IMR-90 (cell line): ENCODE measurements at regions not wholly inside any gene's neighbourhood (a gene's known extent, or its start where the extent isn't known, plus 50 kb on each side); places are given as distances from the start of the nearest gene placed in this dataset.

Experiments used
- ATAC-seq: fragments of 200-7000 bp; cut with Tn5 transposase; 2 replicates; pipeline ENCODE4 v1.9.1; 2020; ENCODE audit warnings: low read depth, mild to moderate bottlenecking, moderate library complexity
- BruUV-seq: library from RNA; stranded (reverse); fragments of 400-500 nt; replicated peaks from 2 replicates; lab custom pipeline; 2021; lab: Mats Ljungman, UMichigan
- CTCF ChIA-PET: fragments of 300-600 bp; formaldehyde crosslinking; extraction: SDS; loops from one replicate; lab custom pipeline; 2021; ENCODE audit warnings: antibody characterized with exemption; lab: Yijun Ruan, JAX
- POLR2A ChIA-PET: fragments of 300-600 bp; sonication (Branson Sonifier 250); formaldehyde crosslinking; loops from one replicate; lab custom pipeline; 2022; ENCODE audit warnings: antibody characterized with exemption; ENCODE audit not compliant: unreplicated experiment; lab: Charles Lee
- DNase-seq: peaks from one replicate; pipeline ENCODE4 v3.0.0; 2013
- H2AFZ ChIP-seq: replicated peaks from 2 replicates; pipeline ENCODE3; 2013; ENCODE audit warnings: low read length, mild to moderate bottlenecking; ENCODE audit not compliant: poor library complexity
- H2AK5ac ChIP-seq: 2 replicates; pipeline ENCODE4 v1.6.1; 2013; ENCODE audit warnings: low read depth, low read length, inconsistent platforms
- H2AK9ac ChIP-seq: replicated peaks from 2 replicates; pipeline ENCODE3; 2013; ENCODE audit warnings: mild to moderate bottlenecking, low read depth, low read length, moderate library complexity; ENCODE audit not compliant: poor library complexity
- H2BK120ac ChIP-seq: 2 replicates; pipeline ENCODE4 v1.6.1; 2013; ENCODE audit warnings: low read depth, low read length, inconsistent platforms
- H2BK15ac ChIP-seq: 3 replicates; pipeline ENCODE4 v1.6.1; 2013; ENCODE audit warnings: low read depth, low read length, inconsistent platforms
- H2BK20ac ChIP-seq: 2 replicates; pipeline ENCODE4 v1.6.1; 2013; ENCODE audit warnings: low read depth, mild to moderate bottlenecking, inconsistent platforms, low read length, moderate library complexity
- H2BK5ac ChIP-seq: 2 replicates; pipeline ENCODE4 v1.6.1; 2013; ENCODE audit warnings: mild to moderate bottlenecking, low read depth, low read length, inconsistent platforms; ENCODE audit not compliant: poor library complexity, severe bottlenecking
- H3K14ac ChIP-seq: replicated peaks from 2 replicates; pipeline ENCODE4 v1.6.1; 2013; ENCODE audit warnings: low read depth, low read length, inconsistent platforms
- H3K18ac ChIP-seq: 2 replicates; pipeline ENCODE4 v1.6.1; 2013; ENCODE audit warnings: low read depth, low read length, control low read depth
- H3K23ac ChIP-seq: 2 replicates; pipeline ENCODE4 v1.6.1; 2013; ENCODE audit warnings: low read depth, low read length, inconsistent platforms
- H3K27ac ChIP-seq: 2 replicates; pipeline ENCODE4 v1.5.1; 2013; ENCODE audit warnings: mild to moderate bottlenecking, control low read depth, low read length; ENCODE audit not compliant: insufficient read depth
- H3K27me3 ChIP-seq: 2 replicates; pipeline ENCODE4 v1.6.1; 2013; ENCODE audit warnings: low read length; ENCODE audit not compliant: control insufficient read depth, insufficient read depth
- H3K36me3 ChIP-seq: 2 replicates; pipeline ENCODE4 v1.6.1; 2013; ENCODE audit warnings: low read length, mixed read lengths; ENCODE audit not compliant: control insufficient read depth, insufficient read depth
- H3K4ac ChIP-seq: 2 replicates; pipeline ENCODE4 v1.6.1; 2013; ENCODE audit warnings: low read depth, low read length, inconsistent platforms
- H3K4me1 ChIP-seq: 2 replicates; pipeline ENCODE4 v1.6.1; 2013; ENCODE audit warnings: low read length, mixed read lengths; ENCODE audit not compliant: control insufficient read depth, insufficient read depth
- H3K4me2 ChIP-seq: 2 replicates; pipeline ENCODE4 v1.6.1; 2013; ENCODE audit warnings: low read depth, mild to moderate bottlenecking, control low read depth, low read length, moderate library complexity
- H3K4me3 ChIP-seq: 2 replicates; pipeline ENCODE4 v1.5.1; 2013; ENCODE audit warnings: low read depth, mild to moderate bottlenecking, control low read depth, low read length, moderate library complexity; ENCODE audit not compliant: insufficient read depth
- H3K56ac ChIP-seq: 2 replicates; pipeline ENCODE4 v1.6.1; 2013; ENCODE audit warnings: low read length, inconsistent platforms; ENCODE audit not compliant: insufficient read depth; ENCODE audit errors: extremely low read depth
- H3K79me1 ChIP-seq, 2 experiments: 2 replicates each; pipeline ENCODE4 v1.6.1; 2013; ENCODE audit warnings: low read length in 2 of 2, inconsistent platforms in 1 of 2, low read depth in 1 of 2
- H3K9ac ChIP-seq: 2 replicates; pipeline ENCODE4 v1.6.1; 2013; ENCODE audit warnings: low read depth, low read length, control low read depth
- H3K9me1 ChIP-seq: 2 replicates; pipeline ENCODE4 v1.6.1; 2013; ENCODE audit warnings: low read length, inconsistent platforms; ENCODE audit not compliant: insufficient read depth
- H3K9me3 ChIP-seq: 2 replicates; pipeline ENCODE4 v1.6.1; 2013; ENCODE audit warnings: low read length; ENCODE audit not compliant: control insufficient read depth, insufficient read depth
- H4K20me1 ChIP-seq: 2 replicates; pipeline ENCODE4 v1.6.1; 2013; ENCODE audit warnings: low read length, inconsistent platforms; ENCODE audit not compliant: insufficient read depth
- H4K5ac ChIP-seq: 2 replicates; pipeline ENCODE4 v1.6.1; 2013; ENCODE audit warnings: mild to moderate bottlenecking, low read depth, low read length, control low read depth
- H4K8ac ChIP-seq, 2 experiments: 2 replicates each; pipeline ENCODE4 v1.6.1; 2013; ENCODE audit warnings: low read depth in 2 of 2, low read length in 2 of 2, control low read depth in 1 of 2, inconsistent platforms in 1 of 2
- H4K91ac ChIP-seq: 2 replicates; pipeline ENCODE4 v1.6.1; 2013; ENCODE audit warnings: low read depth, low read length, inconsistent platforms; ENCODE audit not compliant: insufficient read depth
- BHLHE40 ChIP-seq: fragments of 150-350 bp; IDR thresholded peaks from 2 replicates; pipeline ENCODE4 v1.6.1; 2016; ENCODE audit warnings: mild to moderate bottlenecking, low read depth, low read length
- FOS ChIP-seq: fragments of 150-350 bp; IDR thresholded peaks from 2 replicates; pipeline ENCODE4 v1.6.1; 2016; ENCODE audit warnings: low read depth, low read length
- MAZ ChIP-seq: IDR thresholded peaks from 2 replicates; pipeline ENCODE4 v1.6.1; 2012; ENCODE audit warnings: low read depth, mild to moderate bottlenecking, low read length, improper control_type of control experiment, moderate library complexity, borderline replicate concordance
- NFE2L2 ChIP-seq: fragments of 150-350 bp; IDR thresholded peaks from 2 replicates; pipeline ENCODE4 v1.6.1; 2016; ENCODE audit warnings: low read depth, mild to moderate bottlenecking, low read length
- RAD21 ChIP-seq: IDR thresholded peaks from 2 replicates; pipeline ENCODE4 v1.6.1; 2012; ENCODE audit warnings: low read length, improper control_type of control experiment
- RCOR1 ChIP-seq: IDR thresholded peaks from 2 replicates; pipeline ENCODE4 v1.6.1; 2012; ENCODE audit warnings: mild to moderate bottlenecking, low read length, improper control_type of control experiment; ENCODE audit not compliant: insufficient replicate concordance
- WGBS, 2 experiments: methylation state at CpG; one replicate each; pipeline versions ENCODE4 v1.1.5 to v1.1.7; 2013; ENCODE audit warnings: missing lambda C conversion rate in 2 of 2; ENCODE audit not compliant: insufficient read length in 1 of 2; ENCODE audit errors: extremely low coverage in 2 of 2; 5-methylcytosine and 5-hydroxymethylcytosine counted together
- dilution Hi-C: fragments of 300-500 bp; cut with HindIII; formaldehyde crosslinking; loops from one replicate; pipeline ENCODE4 v1.14.3; 2018; ENCODE audit warnings: low sequenced_read_pairs; ENCODE audit not compliant: unreplicated experiment
- in situ Hi-C: fragments of 300-500 bp; cut with MboI; formaldehyde crosslinking; loops from 3 replicates; pipeline ENCODE4 v1.14.3; 2019; ENCODE audit warnings: low sequenced_read_pairs, inconsistent platforms, mixed read lengths
- intact Hi-C: fragments of 100-400 bp; cut with micrococcal nuclease; formaldehyde crosslinking; loops from 2 replicates; pipeline ENCODE4 v1.10.0; 2022
- TF ChIP-seq, protein P1 (sequence below): fragments of 150-350 bp; IDR thresholded peaks from 2 replicates; pipeline ENCODE4 v1.6.1; 2017; ENCODE audit warnings: mild to moderate bottlenecking, antibody characterized with exemption, low read length, low read depth

DNA sequence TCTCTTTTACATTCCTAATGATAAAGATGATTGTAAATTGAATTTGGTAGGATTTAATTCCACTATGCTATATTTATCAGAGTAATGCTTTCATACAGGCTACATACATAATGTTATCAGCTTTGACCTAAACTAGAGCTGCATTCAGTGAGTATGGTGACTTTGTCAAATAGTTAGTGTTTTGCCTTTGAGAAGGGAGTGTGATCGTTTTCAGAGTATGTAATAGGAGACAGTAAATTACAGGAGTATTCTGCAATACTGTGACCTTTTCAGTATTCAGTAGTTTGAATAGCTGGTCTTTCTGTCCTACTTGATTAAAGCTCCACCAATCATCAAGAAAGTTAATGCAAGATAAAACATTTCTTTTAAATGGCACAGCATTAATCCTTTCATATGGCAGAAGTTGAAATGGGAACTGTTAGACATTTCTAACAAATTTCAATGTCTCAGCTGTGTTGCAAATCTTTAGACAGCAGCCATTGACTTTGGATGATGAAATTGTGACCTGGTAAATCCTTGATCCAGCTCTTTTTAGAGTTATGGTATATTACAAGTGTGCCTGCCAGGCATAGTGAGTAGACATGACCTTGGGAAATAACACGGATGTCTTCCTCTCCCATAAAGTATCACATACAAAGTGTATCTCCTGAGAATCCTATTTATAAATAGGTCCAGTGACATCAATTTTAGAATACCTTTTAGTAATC is 455.3 kb downstream of the KCTD8 start:
- intact Hi-C loops, result no loop called here
- Histone ChIP-seq H3K18ac (no peak overlapping the region), H3K14ac (no peak overlapping the region), H2BK120ac (no peak overlapping the region), H3K4me3 (no peak overlapping the region), H3K9me1 (no peaks in the 10 kb centered on the region), H3K27me3 (no peaks in the 10 kb centered on the region), H3K27ac (no peak overlapping the region), H3K4ac (no peak overlapping the region), H2BK20ac (no peak overlapping the region), H2AK5ac (no peak overlapping the region), H2AK9ac (no peak overlapping the region), H2BK15ac (no peak overlapping the region), H4K8ac (no peak overlapping the region), H3K4me2 (no peak overlapping the region), H3K9me3 (peaks cover 2% of the 10 kb centered on the region; the same call in 1 of the 2 replicates), H4K5ac (no peak overlapping the region), H3K23ac (no peak overlapping the region), H3K36me3 (no peaks in the 10 kb centered on the region), H3K56ac (no peak overlapping the region), H4K20me1 (no peaks in the 10 kb centered on the region), H2AFZ (no peak overlapping the region), H2BK5ac (no peak overlapping the region), H3K9ac (no peak overlapping the region), H3K79me1 (no peaks in the 10 kb centered on the region), H3K4me1 (no peaks in the 10 kb centered on the region), H4K91ac (no peak overlapping the region)
- DNase-seq (no peak), ATAC-seq (no peak)
- ChIA-PET POLR2A (no interaction called here), CTCF (no interaction called here)
- dilution Hi-C loops, result no loop called here
- TF ChIP-seq, protein P1, sequence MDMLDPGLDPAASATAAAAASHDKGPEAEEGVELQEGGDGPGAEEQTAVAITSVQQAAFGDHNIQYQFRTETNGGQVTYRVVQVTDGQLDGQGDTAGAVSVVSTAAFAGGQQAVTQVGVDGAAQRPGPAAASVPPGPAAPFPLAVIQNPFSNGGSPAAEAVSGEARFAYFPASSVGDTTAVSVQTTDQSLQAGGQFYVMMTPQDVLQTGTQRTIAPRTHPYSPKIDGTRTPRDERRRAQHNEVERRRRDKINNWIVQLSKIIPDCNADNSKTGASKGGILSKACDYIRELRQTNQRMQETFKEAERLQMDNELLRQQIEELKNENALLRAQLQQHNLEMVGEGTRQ, result no peak
- TF ChIP-seq BHLHE40, result no peak
- TF ChIP-seq FOS, result no peak
- no peak for TF ChIP-seq NFE2L2
- no peak for TF ChIP-seq RAD21
- no peak for TF ChIP-seq RCOR1
- TF ChIP-seq MAZ, result no peak
- no TSS peak for BruUV-seq
- in situ Hi-C loops, result no loop called here
- no CpG with 5 or more reads among the region's 2 CpGs for WGBS, 2 experiments
